GM13977 (cell line): ENCODE measurements at regions not wholly inside any gene's neighbourhood (a gene's known extent, or its start where the extent isn't known, plus 50 kb on each side); places are given as distances from the start of the nearest gene placed in this dataset.

ENCODE experiments used
- DNase-seq: peaks from one replicate; pipeline ENCODE4 v3.0.0; 2012; ENCODE audit warnings: low spot score
- CTCF ChIP-seq: IDR thresholded peaks from 2 replicates; pipeline ENCODE4 v1.5.1; 2012; ENCODE audit warnings: mild to moderate bottlenecking, control low read depth; ENCODE audit not compliant: insufficient read depth; ENCODE audit errors: extremely low read depth, missing control alignments
- in situ Hi-C: fragments of 300-500 bp; cut with MboI; formaldehyde crosslinking; loops from one replicate; pipeline ENCODE4 v1.12.0; 2022; ENCODE audit warnings: low sequenced_read_pairs, low pct_unique_long_range_greater_than_20kb, mixed read lengths, inconsistent platforms; ENCODE audit not compliant: unreplicated experiment

DNA sequence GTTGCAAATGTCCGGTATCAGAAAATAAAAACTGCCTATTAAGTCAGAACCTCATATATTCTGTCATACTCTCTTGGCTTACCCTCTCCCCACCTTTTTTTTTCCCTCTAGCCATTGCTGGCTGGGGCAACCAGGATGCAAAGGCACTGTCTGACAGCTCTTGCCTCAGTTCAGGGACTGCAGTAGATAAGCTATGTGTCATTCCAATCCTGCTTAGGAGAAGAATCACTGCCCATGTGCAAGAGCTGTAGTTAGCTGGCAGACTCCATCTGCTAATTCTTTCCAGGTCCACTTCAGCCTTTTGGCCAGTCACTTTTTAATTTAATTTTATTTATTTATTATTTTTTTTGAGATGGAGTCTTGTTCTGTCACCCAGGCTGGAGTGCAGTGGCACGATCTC is 895.6 kb upstream of the SLC10A2 start:
- no peak for TF ChIP-seq CTCF
- in situ Hi-C loops, result no loop called here
- DNase-seq, result no peak

DNA sequence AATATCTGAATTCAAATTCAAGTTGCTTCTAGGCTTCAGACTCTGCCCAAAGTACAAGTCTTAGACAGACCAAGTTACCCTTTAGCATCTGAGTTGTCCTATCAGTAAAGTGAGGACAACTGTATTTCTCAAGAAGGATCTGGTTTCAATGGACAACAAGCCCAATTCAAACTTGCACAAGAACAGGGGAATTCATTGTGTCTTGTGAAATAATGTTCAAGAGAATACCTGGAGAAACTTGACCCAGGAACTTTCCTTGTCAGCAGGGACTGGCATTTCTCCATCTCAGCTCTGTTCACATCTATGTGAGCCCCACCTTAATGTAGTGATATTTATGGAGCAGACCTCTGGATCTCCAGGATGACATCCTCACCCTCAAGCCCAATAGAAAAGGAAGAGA is 894.9 kb upstream of the SLC10A2 start:
- no peak for TF ChIP-seq CTCF
- DNase-seq, result no peak
- in situ Hi-C loops, result no loop called here

DNA sequence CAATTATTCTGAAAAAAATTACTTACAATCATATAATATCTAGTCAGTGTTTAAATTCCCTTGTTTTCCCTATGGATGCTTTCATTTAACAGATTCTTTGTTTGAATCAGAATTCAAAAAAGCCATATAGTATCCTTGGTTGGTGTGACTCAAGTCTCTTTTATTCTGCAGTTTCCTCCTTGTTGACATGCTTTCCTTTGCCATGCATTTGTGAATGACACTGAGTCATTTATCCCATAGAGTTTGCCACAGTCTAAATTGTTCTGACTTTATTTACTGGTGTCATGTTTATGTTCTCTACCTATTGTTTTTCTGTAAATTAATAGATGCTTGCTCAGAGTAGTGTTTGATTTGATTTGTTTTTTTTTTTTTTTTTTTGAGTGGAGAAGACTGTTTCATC is 893.8 kb upstream of the SLC10A2 start:
- DNase-seq, result no peak
- in situ Hi-C loops, result no loop called here
- TF ChIP-seq CTCF, result no peak

DNA sequence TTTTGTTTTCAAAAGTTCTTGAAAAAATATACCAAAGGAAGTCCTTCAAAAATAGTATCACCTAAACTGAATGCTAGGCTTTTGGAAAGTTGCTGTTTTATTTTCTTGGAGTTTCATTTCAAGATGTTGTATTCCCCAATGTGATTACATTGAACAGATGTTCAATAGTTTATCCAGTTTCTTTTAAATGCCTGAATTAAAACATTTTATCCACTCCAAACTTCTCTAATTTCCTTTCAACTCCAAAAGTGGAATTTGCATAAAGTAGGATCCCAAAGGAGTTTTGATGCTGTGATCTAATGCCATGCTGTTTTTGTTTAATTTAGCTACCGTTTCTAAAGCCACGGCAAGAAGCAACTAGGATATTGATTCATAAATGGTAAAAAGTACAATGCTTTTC is 892.5 kb upstream of the SLC10A2 start:
- no peak for TF ChIP-seq CTCF
- no peak for DNase-seq
- in situ Hi-C loops, result no loop called here

- DNase-seq, result no peak
- no peak for TF ChIP-seq CTCF
- in situ Hi-C loops, result no loop called here
These were observed 891.7 kb upstream of the SLC10A2 start for GRCh38 chr13:103957939-103958338.

- in situ Hi-C loops, result no loop called here
- TF ChIP-seq CTCF, result no peak
- DNase-seq, result no peak
These were observed 887.6 kb upstream of the SLC10A2 start for GRCh38 chr13:103953859-103954258.

DNA sequence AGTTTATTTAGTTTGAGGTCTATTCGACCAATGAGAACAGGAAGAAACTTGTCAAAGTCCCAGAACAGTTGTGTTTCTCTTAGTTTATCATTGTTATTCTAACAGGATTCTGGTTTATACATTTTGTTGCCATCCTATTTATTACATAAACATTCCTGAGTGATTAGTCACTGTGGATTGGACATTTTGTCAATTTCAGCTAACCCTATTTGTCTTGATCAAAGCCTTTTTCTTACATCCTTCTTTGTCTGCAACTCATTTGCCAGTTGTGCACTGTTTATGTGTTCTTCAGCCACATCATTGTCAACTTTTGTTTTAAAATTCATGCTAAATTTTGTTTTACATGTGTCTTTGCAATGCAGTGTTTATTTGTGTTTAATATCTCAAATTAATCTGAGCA is 886.0 kb upstream of the SLC10A2 start:
- in situ Hi-C loops, result no loop called here
- TF ChIP-seq CTCF, result no peak
- DNase-seq, result no peak
